Endothelial cell of umbilical vein (primary cell): ENCODE measurements at regions not wholly inside any gene's neighbourhood (a gene's known extent, or its start where the extent isn't known, plus 50 kb on each side); places are given as distances from the start of the nearest gene placed in this dataset.

Experiments used
- CTCF ChIP-seq, 2 donors: IDR thresholded peaks; 1 replicate in 1 of 2; 2 replicates in 1 of 2; pipeline ENCODE4 v1.5.1; 2011; ENCODE audit warnings: low read length in 2 of 2, mild to moderate bottlenecking in 2 of 2, moderate library complexity in 2 of 2, control low read depth in 1 of 2, inconsistent platforms in 1 of 2, low read depth in 1 of 2; ENCODE audit not compliant: insufficient read depth in 1 of 2; ENCODE audit errors: extremely low read depth in 1 of 2
- FOS ChIP-seq: IDR thresholded peaks from 2 replicates; pipeline ENCODE4 v1.6.1; 2011; ENCODE audit warnings: mild to moderate bottlenecking, low read length, moderate library complexity, borderline replicate concordance; ENCODE audit not compliant: insufficient read depth
- MYC ChIP-seq: IDR thresholded peaks from one replicate; pipeline ENCODE4 v1.6.1; 2011; ENCODE audit warnings: mild to moderate bottlenecking, low read depth, low read length
- POLR2A ChIP-seq: IDR thresholded peaks from 2 replicates; pipeline ENCODE4 v1.6.1; 2012; ENCODE audit warnings: low read depth, mild to moderate bottlenecking, control low read depth, low read length
- POLR2AphosphoS5 ChIP-seq: IDR thresholded peaks from 2 replicates; pipeline ENCODE4 v1.6.1; 2012; ENCODE audit warnings: low read depth, mild to moderate bottlenecking, control low read depth, low read length, moderate library complexity; ENCODE audit not compliant: insufficient read depth

- TF ChIP-seq CTCF (IDR thresholded peaks at IDR 0.05; ENCODE audit: extremely low read depth in 1 of 2, insufficient read depth in 1 of 2, low read depth in 1 of 2, low read length in 2 of 2) (no peak), POLR2A (no peak), POLR2AphosphoS5 (no peak), MYC (no peak), FOS (no peak)
Observed at GRCh38 chr5:84565866-84566265, 181.2 kb upstream of the EDIL3 start.
